H1 (cell line): ENCODE measurements at regions not wholly inside any gene's neighbourhood (a gene's known extent, or its start where the extent isn't known, plus 50 kb on each side); places are given as distances from the start of the nearest gene placed in this dataset.

Source experiments
- POLR2AphosphoS5 ChIP-seq: IDR thresholded peaks from 2 replicates; pipeline ENCODE4 v1.6.1; 2011; ENCODE audit warnings: low read depth, low read length
- RNF2 ChIP-seq: fragments of 200-900, 300-1000 bp; sonication (generic); IDR thresholded peaks from 2 replicates; pipeline ENCODE4 v1.7.1; 2016; ENCODE audit warnings: borderline replicate concordance, low read depth, mild to moderate bottlenecking, antibody characterized with exemption, low read length; ENCODE audit not compliant: poor library complexity, severe bottlenecking; ENCODE audit errors: missing control alignments

- TF ChIP-seq POLR2AphosphoS5 (no peak), RNF2 (no peak)
Measured at GRCh38 chr3:109731639-109732473, 394.5 kb upstream of the DPPA4 start.
